ENCODE measurements at regions not wholly inside any gene's neighbourhood (a gene's known extent, or its start where the extent isn't known, plus 50 kb on each side); places are given as distances from the start of the nearest gene placed in this dataset.

GRCh38 chr1:74908131-74908530 lies 175.2 kb downstream of the TYW3 start:
- TF ChIP-seq EZH2 (IDR thresholded peaks at IDR 0.05; ENCODE audit: insufficient read depth, poor library complexity, severe bottlenecking) (no peak), EZH2phosphoT487 (IDR thresholded peaks at IDR 0.05; ENCODE audit: insufficient read depth, low read depth) (no peak)
